ENCODE measurements at regions not wholly inside any gene's neighbourhood (a gene's known extent, or its start where the extent isn't known, plus 50 kb on each side); places are given as distances from the start of the nearest gene placed in this dataset.

DNA sequence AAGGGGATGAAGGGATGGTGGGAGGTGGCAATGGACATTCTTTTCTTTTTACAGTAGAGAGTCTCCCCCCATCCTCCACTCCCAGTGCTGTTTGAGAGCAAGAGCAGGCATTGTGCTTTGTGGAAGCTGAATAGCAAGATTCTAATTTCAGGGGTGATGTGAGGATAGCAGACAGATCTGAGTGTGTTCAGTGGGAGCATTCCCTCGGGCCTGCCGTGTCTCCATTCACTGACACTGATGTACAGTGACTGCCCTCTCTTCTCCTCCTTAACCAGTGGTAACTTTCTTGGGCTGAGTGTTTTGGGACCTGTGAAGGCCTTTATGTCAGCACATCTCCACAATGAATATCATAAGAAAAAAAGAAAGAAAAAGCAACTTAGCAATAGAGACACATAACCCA, 396.6 kb upstream of the RPS6KA3 start:
- no TSS peak for BruUV-seq (replicated peaks)
- FAIRE-seq (no peak), ATAC-seq (no peak), DNase-seq (ENCODE audit: extremely low read depth in 1 of 4, low spot score in 3 of 4) (no peak)
- H3K36me3 ChIP-seq (ENCODE audit: control insufficient read depth, insufficient read depth, low read length): no peaks in the 10 kb centered on the region
- intact Hi-C loops (cut with micrococcal nuclease): no loop called here
- TF ChIP-seq GABPB2 (CRISPR knock-in tag; conservative IDR thresholded peaks at IDR 0.05): no peak
- TF ChIP-seq ZNF175 (CRISPR knock-in tag; IDR thresholded peaks at IDR 0.05; ENCODE audit: low read depth): no peak
- TF ChIP-seq TSC22D4 (tag; IDR thresholded peaks at IDR 0.05): no peak
- TF ChIP-seq ZNF695 (CRISPR knock-in tag; IDR thresholded peaks at IDR 0.05): no peak
- no peak for TF ChIP-seq ZNF830 (CRISPR knock-in tag; IDR thresholded peaks at IDR 0.05)
- H3K27ac ChIP-seq (ENCODE audit: extremely low read depth, low read depth, low read length): no peak overlapping the region
- in situ Hi-C loops (cut with MboI): no loop called here
- no peak overlapping the region for H3K4me3 ChIP-seq
- H3K9me3 ChIP-seq (replicated peaks; ENCODE audit: control insufficient read depth, insufficient read depth, low read depth, low read length): no peaks in the 10 kb centered on the region
- H3K27me3 ChIP-seq (ENCODE audit: control insufficient read depth in 2 of 2, insufficient read depth in 2 of 2, low read length in 2 of 2): no peaks in the 10 kb centered on the region
- no peaks in the 10 kb centered on the region for H3K4me1 ChIP-seq (replicated peaks in 1 of 2; ENCODE audit: control insufficient read depth in 2 of 2, insufficient read depth in 2 of 2, low read length in 2 of 2)
- no peak overlapping the region for H2AFZ ChIP-seq (ENCODE audit: low read depth, low read length)
- no peaks in the 10 kb centered on the region for H4K20me1 ChIP-seq (replicated peaks; ENCODE audit: control insufficient read depth, insufficient read depth, low read length)
- ChIA-PET CTCF (ENCODE audit: low intra/inter-chr PET ratio) (no interaction called here), POLR2A (no interaction called here)
- no peak overlapping the region for H3K9ac ChIP-seq (ENCODE audit: insufficient read depth in 1 of 2, low read depth in 2 of 2, low read length in 2 of 2)
- no peaks in the 10 kb centered on the region for H3K79me2 ChIP-seq (ENCODE audit: control insufficient read depth, insufficient read depth, low read length)
- H3K4me2 ChIP-seq (ENCODE audit: insufficient read depth, low read length): no peak overlapping the region
- 0% methylated on average over 2 of the region's 2 CpGs for WGBS (ENCODE audit: insufficient coverage, low coverage, missing lambda C conversion rate)
- H3K9me1 ChIP-seq (ENCODE audit: control insufficient read depth, insufficient read depth, low read length): no peaks in the 10 kb centered on the region

DNA sequence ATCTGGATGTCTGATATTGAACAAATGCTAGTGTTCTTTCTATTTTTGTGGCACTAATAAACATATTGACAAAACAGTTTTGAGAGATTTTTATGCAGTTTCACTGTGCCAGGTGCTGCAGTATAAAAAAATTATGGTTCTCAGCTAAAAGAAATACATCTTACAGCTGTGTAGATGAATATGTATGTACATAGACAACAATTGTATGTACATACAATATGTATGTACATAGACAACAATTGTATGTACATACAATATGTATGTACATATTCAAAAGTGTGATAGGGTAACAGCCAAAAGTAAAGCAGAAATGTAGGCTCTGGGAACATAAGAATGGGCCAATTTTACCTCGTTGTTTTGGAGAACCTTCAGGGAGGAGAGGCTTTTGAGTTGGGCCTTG, 390.0 kb upstream of the RPS6KA3 start:
- no peaks in the 10 kb centered on the region for H3K27me3 ChIP-seq (ENCODE audit: control insufficient read depth in 2 of 2, insufficient read depth in 2 of 2, low read length in 2 of 2)
- no peaks in the 10 kb centered on the region for H3K36me3 ChIP-seq (ENCODE audit: control insufficient read depth, insufficient read depth, low read length)
- no peaks in the 10 kb centered on the region for H3K79me2 ChIP-seq (ENCODE audit: control insufficient read depth, insufficient read depth, low read length)
- FAIRE-seq (no peak), ATAC-seq (no peak), DNase-seq (ENCODE audit: extremely low read depth in 1 of 4, low spot score in 3 of 4) (no peak)
- no peak overlapping the region for H3K4me2 ChIP-seq (ENCODE audit: insufficient read depth, low read length)
- no peaks in the 10 kb centered on the region for H3K9me3 ChIP-seq (replicated peaks; ENCODE audit: control insufficient read depth, insufficient read depth, low read depth, low read length)
- H3K27ac ChIP-seq (ENCODE audit: extremely low read depth, low read depth, low read length): no peak overlapping the region
- no TSS peak for BruUV-seq (replicated peaks)
- H2AFZ ChIP-seq (ENCODE audit: low read depth, low read length): no peak overlapping the region
- intact Hi-C loops (cut with micrococcal nuclease) (no loop called here), in situ Hi-C loops (cut with MboI) (no loop called here)
- ChIA-PET POLR2A (no interaction called here), CTCF (ENCODE audit: low intra/inter-chr PET ratio) (no interaction called here)
- no peak overlapping the region for H3K4me3 ChIP-seq
- no peaks in the 10 kb centered on the region for H3K4me1 ChIP-seq (replicated peaks in 1 of 2; ENCODE audit: control insufficient read depth in 2 of 2, insufficient read depth in 2 of 2, low read length in 2 of 2)
- no peaks in the 10 kb centered on the region for H3K9me1 ChIP-seq (ENCODE audit: control insufficient read depth, insufficient read depth, low read length)
- 0% methylated on average over 1 of the region's 1 CpG for WGBS (ENCODE audit: insufficient coverage, low coverage, missing lambda C conversion rate)
- no peak overlapping the region for H3K9ac ChIP-seq (ENCODE audit: insufficient read depth in 1 of 2, low read depth in 2 of 2, low read length in 2 of 2)
- no peaks in the 10 kb centered on the region for H4K20me1 ChIP-seq (replicated peaks; ENCODE audit: control insufficient read depth, insufficient read depth, low read length)
- no peak for TF ChIP-seq ZNF444 (CRISPR knock-in tag; IDR thresholded peaks at IDR 0.05)
- TF ChIP-seq TEAD4 (IDR thresholded peaks at IDR 0.05; ENCODE audit: low read length): no peak
- TF ChIP-seq TEAD4 (CRISPR knock-in tag; IDR thresholded peaks at IDR 0.05; ENCODE audit: borderline replicate concordance): no peak
- no peak for TF ChIP-seq ZNF445 (CRISPR knock-in tag; IDR thresholded peaks at IDR 0.05; ENCODE audit: low read depth)
- no peak for TF ChIP-seq ZNF431 (CRISPR knock-in tag; IDR thresholded peaks at IDR 0.05)
- TF ChIP-seq THAP7 (CRISPR knock-in tag; IDR thresholded peaks at IDR 0.05): no peak
- TF ChIP-seq ZNF133 (CRISPR knock-in tag; IDR thresholded peaks at IDR 0.05): no peak
- TF ChIP-seq ASH1L (IDR thresholded peaks at IDR 0.05; ENCODE audit: borderline replicate concordance, low read depth, partially characterized antibody): no peak
- TF ChIP-seq MAFG (tag; conservative IDR thresholded peaks at IDR 0.05): no peak
- TF ChIP-seq, protein P1, sequence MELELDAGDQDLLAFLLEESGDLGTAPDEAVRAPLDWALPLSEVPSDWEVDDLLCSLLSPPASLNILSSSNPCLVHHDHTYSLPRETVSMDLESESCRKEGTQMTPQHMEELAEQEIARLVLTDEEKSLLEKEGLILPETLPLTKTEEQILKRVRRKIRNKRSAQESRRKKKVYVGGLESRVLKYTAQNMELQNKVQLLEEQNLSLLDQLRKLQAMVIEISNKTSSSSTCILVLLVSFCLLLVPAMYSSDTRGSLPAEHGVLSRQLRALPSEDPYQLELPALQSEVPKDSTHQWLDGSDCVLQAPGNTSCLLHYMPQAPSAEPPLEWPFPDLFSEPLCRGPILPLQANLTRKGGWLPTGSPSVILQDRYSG (tag; conservative IDR thresholded peaks at IDR 0.05; ENCODE audit: low read depth): no peak
- TF ChIP-seq ZC3H8 (IDR thresholded peaks at IDR 0.05): no peak
- no peak for TF ChIP-seq ZNF507 (tag; conservative IDR thresholded peaks at IDR 0.05)
- TF ChIP-seq RBFOX2 (IDR thresholded peaks at IDR 0.05; ENCODE audit: low read depth, low read length): no peak

Measured in K562 (cell line).